Nephron progenitor cell (in vitro differentiated cells): ENCODE measurements at regions not wholly inside any gene's neighbourhood (a gene's known extent, or its start where the extent isn't known, plus 50 kb on each side); places are given as distances from the start of the nearest gene placed in this dataset.

Experiments used
- DNase-seq: peaks from one replicate; pipeline ENCODE4 v3.0.0; 2021
- H3K27ac Mint-ChIP-seq: 2 replicates; pipeline ENCODE4 v1.8.0; 2021; ENCODE audit warnings: mild to moderate bottlenecking, moderate library complexity, mixed read lengths
- H3K27me3 Mint-ChIP-seq: 2 replicates; pipeline ENCODE4 v1.8.0; 2021; ENCODE audit warnings: mild to moderate bottlenecking, low read depth, mixed read lengths; ENCODE audit not compliant: poor library complexity
- H3K36me3 Mint-ChIP-seq: 2 replicates; pipeline ENCODE4 v1.8.0; 2021; ENCODE audit warnings: low read depth, mixed read lengths
- H3K4me1 Mint-ChIP-seq: 2 replicates; pipeline ENCODE4 v1.8.0; 2021; ENCODE audit warnings: mixed read lengths
- H3K4me3 Mint-ChIP-seq: 2 replicates; pipeline ENCODE4 v1.8.0; 2021; ENCODE audit warnings: mild to moderate bottlenecking, moderate library complexity, mixed read lengths
- H3K9me3 Mint-ChIP-seq: 2 replicates; pipeline ENCODE4 v1.8.0; 2021; ENCODE audit warnings: mild to moderate bottlenecking, moderate library complexity, mixed read lengths
- CTCF ChIP-seq: fragments of 200-600 bp; sonication (generic); IDR thresholded peaks from 2 replicates; pipeline ENCODE4 v1.5.0; 2021; ENCODE audit warnings: antibody characterized with exemption

DNA sequence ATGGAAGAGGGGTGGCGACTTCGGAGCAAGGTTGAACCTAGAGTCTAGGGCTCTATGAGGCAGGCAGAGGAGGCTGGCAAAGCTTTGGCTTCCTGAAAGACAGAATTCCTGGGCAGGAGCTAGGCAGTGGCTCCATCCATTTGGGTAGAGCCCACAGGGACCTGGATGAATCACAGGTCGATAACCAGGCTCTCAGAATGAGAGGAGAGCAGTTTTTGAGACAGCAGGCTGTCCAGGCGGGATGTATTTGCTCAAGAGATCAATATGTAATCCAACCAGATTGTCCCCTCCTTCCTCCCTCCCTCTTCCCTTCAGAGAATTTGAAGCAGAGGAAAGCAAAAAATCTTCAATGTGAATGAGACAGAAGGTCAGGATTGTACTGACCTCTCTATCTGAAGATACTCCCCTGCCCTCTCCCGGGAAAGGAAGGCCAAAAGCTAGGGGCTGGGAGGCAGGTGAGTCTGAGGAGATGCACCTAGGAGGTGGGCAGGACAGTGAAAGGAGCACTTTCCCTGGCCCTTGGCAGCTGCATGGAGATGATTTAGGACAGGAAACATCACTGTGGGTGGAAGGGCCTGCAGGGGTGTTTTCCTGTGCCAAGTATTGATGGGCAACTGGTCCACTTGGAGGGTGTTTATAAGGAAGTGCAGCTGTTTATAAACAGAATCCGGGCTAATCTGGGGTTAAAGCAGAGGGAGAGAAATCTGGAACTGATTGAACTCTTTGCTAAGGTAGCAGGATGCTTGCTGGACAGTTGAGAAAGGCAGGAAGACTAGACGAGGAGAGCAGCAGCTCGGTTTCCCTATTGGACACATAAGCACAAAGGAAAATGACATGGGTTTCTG lies 212.4 kb upstream of the LRFN2 start:
- DNase-seq: no peak
- Mint-ChIP-seq H3K27me3 (peaks cover 1% of the 10 kb centered on the region), H3K4me1 (peaks cover 8% of the 10 kb centered on the region), H3K36me3 (no peaks in the 10 kb centered on the region), H3K27ac (peak overlapping the region; percentile 55), H3K9me3 (no peaks in the 10 kb centered on the region), H3K4me3 (no peak overlapping the region)
- no peak for TF ChIP-seq CTCF

DNA sequence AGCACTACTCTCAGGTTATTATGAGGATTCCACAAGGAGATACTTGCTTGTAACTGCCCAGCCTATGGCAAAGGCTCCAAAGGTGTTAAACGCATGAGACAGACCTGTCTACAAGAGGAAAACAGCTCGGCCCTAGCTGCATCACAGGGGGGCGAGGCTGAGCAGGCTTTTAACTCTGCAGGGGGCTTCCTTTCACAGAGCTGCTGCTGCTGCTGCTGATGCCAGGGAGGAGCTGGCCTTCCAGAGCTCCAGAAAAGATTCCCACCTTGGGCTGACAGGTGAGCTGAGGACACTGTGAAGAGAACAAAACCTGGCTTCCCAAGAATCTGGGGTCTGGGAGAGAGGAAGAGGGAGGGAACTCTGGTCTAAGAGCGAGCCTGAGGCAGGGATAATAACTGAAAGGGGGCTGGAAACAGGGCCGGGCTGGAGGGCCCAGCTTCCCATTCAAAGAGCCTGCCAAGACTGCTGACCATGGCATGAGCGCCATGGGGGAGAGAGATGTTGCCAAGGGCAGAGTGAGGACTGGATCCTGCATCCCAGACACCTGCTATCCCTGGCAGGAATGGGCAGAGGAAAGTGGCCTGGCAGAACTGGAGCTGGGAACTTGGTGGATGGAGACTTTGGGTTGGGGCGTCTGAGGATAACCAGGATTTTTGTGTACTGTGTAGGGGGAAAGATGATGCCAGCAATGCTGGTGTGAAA lies 211.1 kb upstream of the LRFN2 start:
- Mint-ChIP-seq H3K27me3 (peaks cover 3% of the 10 kb centered on the region), H3K4me3 (no peak overlapping the region), H3K27ac (no peak overlapping the region), H3K36me3 (no peaks in the 10 kb centered on the region), H3K4me1 (peaks cover 8% of the 10 kb centered on the region), H3K9me3 (no peaks in the 10 kb centered on the region)
- no peak for TF ChIP-seq CTCF
- no peak for DNase-seq

- H3K27me3 Mint-ChIP-seq: peaks cover 3% of the 10 kb centered on the region
These were observed 209.4 kb upstream of the LRFN2 start for GRCh38 chr6:40796260-40797221.

DNA sequence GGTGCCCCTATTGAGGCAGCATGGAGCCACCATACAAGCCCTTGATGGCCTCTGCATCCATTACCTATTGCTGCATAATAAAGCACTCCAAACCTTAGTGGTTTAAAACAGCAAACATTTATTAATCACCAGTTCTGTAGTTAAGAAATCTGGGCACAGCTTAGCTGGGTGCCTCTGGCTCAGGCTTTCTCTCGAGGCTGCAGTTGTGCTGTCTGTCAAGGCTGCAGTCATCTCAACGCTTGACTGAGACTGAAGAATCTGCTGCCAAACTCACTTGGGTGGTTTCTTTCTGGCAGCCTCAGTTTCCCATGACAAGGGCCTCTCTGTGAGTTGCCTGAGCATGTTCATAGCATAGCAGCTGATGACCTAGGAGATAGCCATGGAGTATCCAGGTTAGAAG lies 207.4 kb upstream of the LRFN2 start:
- no peak for DNase-seq
- no peak for TF ChIP-seq CTCF
- Mint-ChIP-seq H3K9me3 (no peaks in the 10 kb centered on the region), H3K36me3 (no peaks in the 10 kb centered on the region), H3K4me1 (peaks cover 29% of the 10 kb centered on the region), H3K27me3 (peaks cover 3% of the 10 kb centered on the region), H3K27ac (no peak overlapping the region), H3K4me3 (no peak overlapping the region)

More at GRCh38 chr6:40796260-40797221, 209.4 kb upstream of the LRFN2 start:
- no peak for TF ChIP-seq CTCF
- DNase-seq: peak; percentile 10
- Mint-ChIP-seq H3K36me3 (no peaks in the 10 kb centered on the region), H3K4me3 (no peak overlapping the region), H3K9me3 (no peaks in the 10 kb centered on the region), H3K4me1 (peaks cover 10% of the 10 kb centered on the region), H3K27ac (no peak overlapping the region)

DNA sequence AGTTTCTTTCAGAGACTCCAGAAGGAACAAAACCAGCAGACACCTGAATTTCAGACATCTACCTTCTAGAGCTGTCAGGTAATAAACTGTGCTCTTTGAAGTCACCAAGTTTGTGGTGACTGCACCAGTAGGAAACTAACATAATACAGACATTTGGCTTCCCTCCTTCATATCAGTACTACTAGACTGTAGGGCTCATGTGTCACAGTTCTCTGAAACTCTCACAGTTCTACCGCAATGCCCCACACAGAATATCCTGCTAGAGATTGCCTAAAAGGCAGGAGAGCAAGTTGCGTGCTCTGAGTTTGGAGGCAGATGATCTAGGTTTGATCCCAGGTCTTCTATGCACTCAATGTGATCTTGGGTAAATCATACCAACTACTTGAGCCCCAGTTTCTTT lies 205.0 kb upstream of the LRFN2 start:
- Mint-ChIP-seq H3K27ac (no peak overlapping the region), H3K27me3 (peaks cover 5% of the 10 kb centered on the region), H3K36me3 (no peaks in the 10 kb centered on the region), H3K9me3 (no peaks in the 10 kb centered on the region), H3K4me1 (peaks cover 35% of the 10 kb centered on the region), H3K4me3 (no peak overlapping the region)
- DNase-seq: no peak
- no peak for TF ChIP-seq CTCF
